ENCODE measurements at regions not wholly inside any gene's neighbourhood (a gene's known extent, or its start where the extent isn't known, plus 50 kb on each side); places are given as distances from the start of the nearest gene placed in this dataset.
"Not testable (repeated sequence)": the region's sequence is repeated elsewhere in the genome, so short reads cannot be mapped to it uniquely, and the experiment has no call there.

GRCh38 chr10:3658766-3659165 is 126.2 kb downstream of the KLF6 start:
- DNase-seq: no peak

- DNase-seq: no peak
Measured at GRCh38 chr10:3656214-3656613, 128.8 kb downstream of the KLF6 start.

GRCh38 chr10:3655528-3655927 is 129.5 kb downstream of the KLF6 start:
- DNase-seq: no peak

GRCh38 chr10:3654980-3655379 is 130.0 kb downstream of the KLF6 start:
- DNase-seq: no peak

GRCh38 chr10:3654496-3654895 is 130.5 kb downstream of the KLF6 start:
- no peak for DNase-seq

GRCh38 chr10:3653303-3653702 is 131.7 kb downstream of the KLF6 start:
- DNase-seq: not testable (repeated sequence)

- DNase-seq: no peak
Measured at GRCh38 chr10:3652886-3653285, 132.1 kb downstream of the KLF6 start.

GRCh38 chr10:3651969-3652653 is 132.9 kb downstream of the KLF6 start:
- no peak for DNase-seq

GRCh38 chr10:3648576-3648975 is 136.4 kb downstream of the KLF6 start:
- no peak for DNase-seq

- DNase-seq: no peak
Measured at GRCh38 chr10:3648170-3648569, 136.8 kb downstream of the KLF6 start.

GRCh38 chr10:3647074-3647473 is 137.9 kb downstream of the KLF6 start:
- no peak for DNase-seq

- DNase-seq: no peak
Measured at GRCh38 chr10:3645406-3645805, 139.6 kb downstream of the KLF6 start.

GRCh38 chr10:3640816-3641215 is 144.2 kb downstream of the KLF6 start:
- DNase-seq: no peak

- no peak for DNase-seq
Measured at GRCh38 chr10:3639546-3639945, 145.5 kb downstream of the KLF6 start.

GRCh38 chr10:3636356-3637181 is 148.4 kb downstream of the KLF6 start:
- no peak for DNase-seq

GRCh38 chr10:3635697-3636096 is 149.3 kb downstream of the KLF6 start:
- DNase-seq: no peak

- no peak for DNase-seq
Measured at GRCh38 chr10:3635211-3635671, 149.8 kb downstream of the KLF6 start.

GRCh38 chr10:3634646-3635045 is 150.4 kb downstream of the KLF6 start:
- DNase-seq: not testable (repeated sequence)

- no peak for DNase-seq
Measured at GRCh38 chr10:3631701-3632330, 153.2 kb downstream of the KLF6 start.

- DNase-seq: no peak
Measured at GRCh38 chr10:3631291-3631690, 153.7 kb downstream of the KLF6 start.

- no peak for DNase-seq
Measured at GRCh38 chr10:3625959-3626751, 158.9 kb downstream of the KLF6 start.

- no peak for DNase-seq
Measured at GRCh38 chr10:3624367-3624766, 160.6 kb downstream of the KLF6 start.

GRCh38 chr10:3623746-3624145 is 161.3 kb downstream of the KLF6 start:
- DNase-seq: no peak
